H1 (cell line): ENCODE measurements at regions not wholly inside any gene's neighbourhood (a gene's known extent, or its start where the extent isn't known, plus 50 kb on each side); places are given as distances from the start of the nearest gene placed in this dataset.

Experiments
- CTCF ChIA-PET: fragments of 300-600 bp; sonication (Branson Sonifier 250); formaldehyde crosslinking; loops from one replicate; lab custom pipeline; 2021; ENCODE audit not compliant: partially characterized antibody; lab: Charles Lee
- POLR2A ChIA-PET: fragments of 300-600 bp; sonication (Branson Sonifier 250); formaldehyde crosslinking; loops from one replicate; lab custom pipeline; 2021; ENCODE audit warnings: inconsistent platforms; ENCODE audit not compliant: partially characterized antibody; lab: Charles Lee
- DNase-seq, 2 experiments: peaks; one replicate each; pipeline versions ENCODE4 v3.0.0 to v3.0.0-alpha.2; 2010 to 2022; ENCODE audit warnings: low spot score in 2 of 2, low read depth in 1 of 2, mixed read lengths in 1 of 2
- FAIRE-seq: peaks from 2 replicates; lab custom pipeline; 2011; peaks lifted over from hg19 to GRCh38; lab: Jason Lieb, UNC
- H2AFZ ChIP-seq: 2 replicates; pipeline ENCODE4 v1.8.1; 2012; ENCODE audit warnings: low read length, inconsistent platforms
- H2AK5ac ChIP-seq: 2 replicates; pipeline ENCODE4 v1.6.1; 2013; ENCODE audit warnings: low read depth, low read length
- H2BK120ac ChIP-seq: replicated peaks from 2 replicates; pipeline ENCODE3; 2013; ENCODE audit warnings: low read depth, low read length, inconsistent platforms
- H2BK12ac ChIP-seq: 2 replicates; pipeline ENCODE4 v1.6.1; 2013; ENCODE audit warnings: low read depth, low read length
- H2BK15ac ChIP-seq: 2 replicates; pipeline ENCODE4 v1.6.1; 2013; ENCODE audit warnings: low read length
- H2BK20ac ChIP-seq: 2 replicates; pipeline ENCODE4 v1.6.1; 2013; ENCODE audit warnings: low read length
- H2BK5ac ChIP-seq: 2 replicates; pipeline ENCODE4 v1.6.1; 2013; ENCODE audit warnings: low read depth, low read length
- H3K14ac ChIP-seq: 2 replicates; pipeline ENCODE4 v1.6.1; 2013; ENCODE audit warnings: inconsistent platforms; ENCODE audit not compliant: insufficient read length
- H3K18ac ChIP-seq: 2 replicates; pipeline ENCODE4 v1.6.1; 2013; ENCODE audit warnings: low read length; ENCODE audit errors: extremely low read depth
- H3K23ac ChIP-seq: 2 replicates; pipeline ENCODE4 v1.6.1; 2013; ENCODE audit warnings: inconsistent platforms; ENCODE audit not compliant: insufficient read length
- H3K23me2 ChIP-seq: 2 replicates; pipeline ENCODE4 v1.6.1; 2013; ENCODE audit warnings: low read depth, low read length
- H3K27ac ChIP-seq: 2 replicates; pipeline ENCODE4 v1.6.1; 2011; ENCODE audit warnings: low read depth, low read length, inconsistent platforms
- H3K27me3 ChIP-seq, 4 experiments: replicated peaks in 1 of 4; 1 replicate in 1 of 4; 2 replicates in 3 of 4; pipeline versions ENCODE4 v1.6.1 to v1.8.1; 2011 to 2013; ENCODE audit warnings: low read length in 3 of 4, mild to moderate bottlenecking in 3 of 4, inconsistent platforms in 2 of 4, mixed read lengths in 2 of 4, moderate library complexity in 1 of 4; ENCODE audit not compliant: control insufficient read depth in 3 of 4, insufficient read depth in 3 of 4; ENCODE audit errors: extremely low read depth in 1 of 4
- H3K36me3 ChIP-seq, 4 experiments: 2 replicates each; pipeline versions ENCODE4 v1.6.1 to v1.8.1; 2011 to 2013; ENCODE audit warnings: mild to moderate bottlenecking in 4 of 4, low read length in 3 of 4, moderate library complexity in 2 of 4, control low read depth in 1 of 4, inconsistent platforms in 1 of 4; ENCODE audit not compliant: insufficient read depth in 4 of 4, control insufficient read depth in 2 of 4
- H3K4ac ChIP-seq: replicated peaks from 2 replicates; pipeline ENCODE3; 2013; ENCODE audit warnings: low read length, low read depth, mixed read lengths, inconsistent platforms; ENCODE audit not compliant: insufficient read length
- H3K4me1 ChIP-seq, 4 experiments: replicated peaks in 1 of 4; 1 replicate in 1 of 4; 2 replicates in 3 of 4; pipeline versions ENCODE4 v1.6.1 to v1.8.1; 2011 to 2013; ENCODE audit warnings: low read length in 3 of 4, inconsistent platforms in 2 of 4, mixed read lengths in 1 of 4; ENCODE audit not compliant: insufficient read depth in 4 of 4, control insufficient read depth in 3 of 4
- H3K4me2 ChIP-seq, 2 experiments: 2 replicates each; pipeline versions ENCODE4 v1.6.1 to v1.8.1; 2011 to 2013; ENCODE audit warnings: low read depth in 2 of 2, low read length in 2 of 2, control low read depth in 1 of 2, inconsistent platforms in 1 of 2, mild to moderate bottlenecking in 1 of 2; ENCODE audit not compliant: insufficient read depth in 1 of 2
- H3K4me3 ChIP-seq, 4 experiments: fragments of 200-600, 300-600 bp in 1 of 4; sonication (generic), shearing (Covaris generic), sonication (Bioruptor Twin) in 1 of 4; 2 replicates each; pipeline versions ENCODE4 v1.5.1 to v1.8.1; 2011 to 2016; ENCODE audit warnings: low read length in 4 of 4, low read depth in 3 of 4, control low read depth in 2 of 4, inconsistent platforms in 2 of 4, mild to moderate bottlenecking in 2 of 4, mixed read lengths in 1 of 4, moderate library complexity in 1 of 4; ENCODE audit not compliant: insufficient read depth in 2 of 4; ENCODE audit errors: extremely low read depth in 1 of 4
- H3K56ac ChIP-seq: replicated peaks from 2 replicates; pipeline ENCODE3; 2013; ENCODE audit warnings: low read depth, mild to moderate bottlenecking, mixed read lengths, low read length, inconsistent platforms; ENCODE audit not compliant: insufficient read length
- H3K79me1 ChIP-seq: 2 replicates; pipeline ENCODE4 v1.6.1; 2013; ENCODE audit warnings: low read depth, low read length, control low read depth
- H3K79me2 ChIP-seq, 2 experiments: 2 replicates each; pipeline versions ENCODE4 v1.6.1 to v1.8.1; 2012 to 2013; ENCODE audit warnings: low read length in 2 of 2, mild to moderate bottlenecking in 2 of 2, inconsistent platforms in 1 of 2; ENCODE audit not compliant: insufficient read depth in 2 of 2, control insufficient read depth in 1 of 2
- H3K9ac ChIP-seq, 4 experiments: replicated peaks in 1 of 4; 1 replicate in 1 of 4; 2 replicates in 3 of 4; pipeline versions ENCODE4 v1.6.1 to v1.8.1; 2011 to 2013; ENCODE audit warnings: low read depth in 3 of 4, low read length in 3 of 4, control low read depth in 2 of 4, mild to moderate bottlenecking in 2 of 4, moderate library complexity in 2 of 4, inconsistent platforms in 1 of 4; ENCODE audit errors: extremely low read depth in 1 of 4
- H3K9me3 ChIP-seq, 2 experiments: 2 replicates each; pipeline versions ENCODE4 v1.6.1 to v1.8.1; 2012 to 2013; ENCODE audit warnings: mild to moderate bottlenecking in 2 of 2, moderate library complexity in 2 of 2, control low read depth in 1 of 2, inconsistent platforms in 1 of 2, low read depth in 1 of 2, low read length in 1 of 2, mixed read lengths in 1 of 2; ENCODE audit not compliant: insufficient read depth in 2 of 2
- H4K20me1 ChIP-seq, 2 experiments: replicated peaks in 1 of 2; 2 replicates each; pipeline versions ENCODE3 to v1.8.1; 2011 to 2013; ENCODE audit warnings: inconsistent platforms in 2 of 2, low read length in 2 of 2, mild to moderate bottlenecking in 1 of 2; ENCODE audit not compliant: insufficient read depth in 2 of 2, control insufficient read depth in 1 of 2
- H4K5ac ChIP-seq: 2 replicates; pipeline ENCODE4 v1.6.1; 2013; ENCODE audit warnings: low read length, low read depth, mixed read lengths, inconsistent platforms; ENCODE audit not compliant: insufficient read length
- H4K8ac ChIP-seq: 2 replicates; pipeline ENCODE4 v1.8.0; 2013; ENCODE audit warnings: mild to moderate bottlenecking, moderate library complexity, low read length, inconsistent platforms; ENCODE audit not compliant: insufficient read depth; ENCODE audit errors: extremely low read depth
- H4K91ac ChIP-seq: replicated peaks from 2 replicates; pipeline ENCODE3; 2013; ENCODE audit warnings: low read length, mixed read lengths, inconsistent platforms; ENCODE audit not compliant: insufficient read length
- ATF3 ChIP-seq: IDR thresholded peaks from 2 replicates; pipeline ENCODE4 v1.6.1; 2011; ENCODE audit warnings: low read depth, mild to moderate bottlenecking, low read length; ENCODE audit not compliant: insufficient read depth
- CREB1 ChIP-seq: IDR thresholded peaks from 2 replicates; pipeline ENCODE4 v1.6.1; 2012; ENCODE audit warnings: inconsistent platforms
- E2F6 ChIP-seq: IDR thresholded peaks from 2 replicates; pipeline ENCODE4 v1.6.1; 2012; ENCODE audit warnings: inconsistent platforms
- JUN ChIP-seq: IDR thresholded peaks from 2 replicates; pipeline ENCODE4 v1.6.1; 2011; ENCODE audit warnings: low read depth, mild to moderate bottlenecking, improper control_type of control experiment, low read length
- NRF1 ChIP-seq: IDR thresholded peaks from 2 replicates; pipeline ENCODE4 v1.6.1; 2011; ENCODE audit warnings: mild to moderate bottlenecking, low read depth, low read length, improper control_type of control experiment
- POLR2AphosphoS5 ChIP-seq: IDR thresholded peaks from 2 replicates; pipeline ENCODE4 v1.6.1; 2011; ENCODE audit warnings: low read depth, low read length
- SIN3A ChIP-seq, 2 experiments: IDR thresholded peaks in 1 of 2; conservative IDR thresholded peaks in 1 of 2; 2 replicates each; pipeline ENCODE4 v1.6.1; 2011 to 2012; ENCODE audit warnings: low read length in 2 of 2, improper control_type of control experiment in 1 of 2, low read depth in 1 of 2, mild to moderate bottlenecking in 1 of 2
- ZNF274 ChIP-seq: IDR thresholded peaks from 2 replicates; pipeline ENCODE4 v1.7.0; 2012; ENCODE audit warnings: low read length, borderline replicate concordance; ENCODE audit errors: extremely low read depth
- WGBS, 2 experiments: shearing (Covaris generic) in 1 of 2; methylation state at CpG; one replicate each; pipeline versions ENCODE4 v1.1.6 to v1.1.7; 2013 to 2015; ENCODE audit warnings: low lambda C conversion rate in 2 of 2, mixed read lengths in 2 of 2, inconsistent platforms in 1 of 2, low coverage in 1 of 2, missing lambda C conversion rate in 1 of 2; ENCODE audit not compliant: insufficient replicate concordance in 2 of 2, insufficient coverage in 1 of 2, insufficient read length in 1 of 2; ENCODE audit errors: extremely low coverage in 1 of 2, missing lambda C conversion rate in 1 of 2; 5-methylcytosine and 5-hydroxymethylcytosine counted together

DNA sequence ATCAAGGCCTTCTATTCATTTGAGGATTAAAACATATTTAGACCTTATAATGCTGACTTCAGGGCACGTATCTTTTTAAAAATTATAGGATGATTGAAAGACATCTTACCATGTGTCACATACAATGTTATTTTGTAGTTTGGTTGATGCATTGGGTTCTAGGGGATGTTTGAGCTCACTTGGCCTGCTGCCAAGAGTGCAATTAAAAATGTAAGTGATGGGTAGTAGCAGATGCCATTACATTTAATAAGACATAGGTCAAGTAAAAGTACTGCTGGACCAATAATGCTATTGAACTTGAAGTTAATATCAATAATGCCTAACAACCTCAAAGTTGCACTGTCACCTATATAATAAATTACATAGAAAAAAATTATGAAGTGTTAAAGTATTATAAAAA is 616.5 kb upstream of the RGS18 start:
- no peak overlapping the region for H3K23ac ChIP-seq
- no peak for DNase-seq
- no peaks in the 10 kb centered on the region for H3K79me1 ChIP-seq
- H4K8ac ChIP-seq = no peak overlapping the region
- no peak overlapping the region for H2BK5ac ChIP-seq
- no peak for FAIRE-seq
- ChIA-PET CTCF (no interaction called here), POLR2A (no interaction called here)
- H4K20me1 ChIP-seq = no peaks in the 10 kb centered on the region
- no peak overlapping the region for H3K56ac ChIP-seq
- H3K18ac ChIP-seq = no peak overlapping the region
- no peak overlapping the region for H3K4me3 ChIP-seq
- no peak overlapping the region for H3K4me2 ChIP-seq
- no peak overlapping the region for H4K5ac ChIP-seq
- H3K23me2 ChIP-seq = peaks cover 2% of the 10 kb centered on the region; the same call in 1 of the 2 replicates
- no peak overlapping the region for H3K4ac ChIP-seq
- H3K9ac ChIP-seq = no peak overlapping the region
- H3K79me2 ChIP-seq = no peaks in the 10 kb centered on the region
- H3K14ac ChIP-seq = no peak overlapping the region
- H3K36me3 ChIP-seq = no peaks in the 10 kb centered on the region
- H3K4me1 ChIP-seq = no peaks in the 10 kb centered on the region
- H2AFZ ChIP-seq = no peak overlapping the region
- no peaks in the 10 kb centered on the region; a peak in 1 of 7 replicates for H3K27me3 ChIP-seq
- H2BK20ac ChIP-seq = no peak overlapping the region
- H2BK12ac ChIP-seq = no peak overlapping the region
- H2AK5ac ChIP-seq = no peak overlapping the region
- no peak overlapping the region for H2BK120ac ChIP-seq
- H2BK15ac ChIP-seq = no peak overlapping the region
- H3K9me3 ChIP-seq = no peaks in the 10 kb centered on the region
- H3K27ac ChIP-seq = no peak overlapping the region
- TF ChIP-seq E2F6 (no peak), ZNF274 (no peak), ATF3 (no peak), JUN (no peak), POLR2AphosphoS5 (no peak), CREB1 (no peak), NRF1 (no peak), SIN3A (conservative IDR thresholded peaks at IDR 0.05 in 1 of 2, IDR thresholded peaks at IDR 0.05 in 1 of 2; ENCODE audit: low read depth in 1 of 2, low read length in 2 of 2) (no peak)
- TF ChIP-seq, all 59 proteins: peak for 0
- WGBS, 2 experiments = 81% methylated on average over 1 of the region's 1 CpG; no CpG with 5 or more reads in 1 of the 2 experiments
- H4K91ac ChIP-seq = no peak overlapping the region
